Renal cortex interstitium (tissue), 11 donors: ENCODE measurements at regions not wholly inside any gene's neighbourhood (a gene's known extent, or its start where the extent isn't known, plus 50 kb on each side); places are given as distances from the start of the nearest gene placed in this dataset.
"Not testable (repeated sequence)": the region's sequence is repeated elsewhere in the genome, so short reads cannot be mapped to it uniquely, and the experiment has no call there.

Source experiments
- DNase-seq, 11 donors: peaks; one replicate each; pipeline ENCODE4 v3.0.0-alpha.2; 2013; ENCODE audit warnings: low read depth in 9 of 11, low spot score in 4 of 11; ENCODE audit errors: extremely low read depth in 1 of 11

- no peak for DNase-seq
These were observed 357.0 kb upstream of the RORB start for GRCh38 chr9:74140141-74140540.

- no peak for DNase-seq
These were observed 349.2 kb upstream of the RORB start for GRCh38 chr9:74147906-74148305.

DNA sequence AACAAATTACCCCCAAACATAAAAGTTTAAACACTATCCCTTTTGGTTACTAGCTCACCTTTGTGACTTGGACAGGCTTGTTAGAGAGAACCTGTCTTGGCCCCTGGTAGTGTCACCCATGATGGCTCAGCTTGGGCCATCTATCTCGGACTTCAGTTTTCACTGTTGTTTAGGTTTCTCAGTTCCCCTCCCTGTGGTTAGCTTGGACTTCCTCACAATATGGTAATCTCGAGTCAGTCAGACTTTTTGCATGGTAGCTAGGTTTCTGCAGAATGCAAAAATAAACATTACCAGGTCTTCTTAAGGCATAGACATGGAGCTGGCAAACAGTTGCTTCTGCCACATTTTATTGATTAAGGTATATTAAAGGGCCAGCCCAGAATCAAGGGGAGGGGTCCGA lies 324.3 kb upstream of the RORB start:
- no peak for DNase-seq

- no peak for DNase-seq
These were observed 323.9 kb upstream of the RORB start for GRCh38 chr9:74173284-74173683.

DNA sequence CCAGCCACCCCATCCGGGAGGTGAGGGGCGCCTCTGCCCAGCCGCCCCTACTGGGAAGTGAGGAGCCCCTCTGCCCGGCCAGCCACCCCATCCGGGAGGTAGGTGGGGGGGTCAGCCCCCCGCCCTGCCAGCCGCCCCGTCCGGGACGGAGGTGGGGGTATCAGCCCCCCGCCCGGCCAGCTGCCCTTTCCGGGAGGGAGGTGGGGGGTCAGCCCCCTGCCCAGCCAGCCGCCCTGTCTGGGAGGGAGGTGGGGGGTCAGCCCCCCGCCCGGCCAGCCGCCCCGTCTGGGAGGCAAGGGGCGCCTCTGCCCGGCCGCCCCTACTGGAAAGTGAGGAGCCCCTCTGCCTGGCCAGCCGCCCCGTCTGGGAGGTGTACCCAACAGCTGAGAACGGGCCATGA lies 299.4 kb upstream of the RORB start:
- DNase-seq = not testable (repeated sequence)

DNA sequence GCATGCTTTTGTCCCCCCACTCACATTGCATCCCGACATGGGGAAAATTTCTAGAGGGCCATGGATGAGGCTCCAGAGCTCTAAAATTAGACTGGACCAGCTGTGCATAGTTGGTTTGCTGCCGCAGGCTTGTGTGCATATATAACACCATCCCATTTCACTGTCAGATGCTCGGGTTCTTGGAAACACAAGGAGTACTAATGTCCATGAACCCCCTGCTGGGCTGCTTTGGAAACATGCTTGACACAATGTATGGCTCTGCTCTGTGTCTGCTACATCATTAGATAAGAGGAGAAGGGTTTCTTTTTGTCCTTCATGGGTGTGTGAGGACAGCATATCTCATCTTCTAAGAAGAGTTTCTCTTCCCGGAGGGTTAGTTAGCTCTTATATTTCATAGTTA lies 292.1 kb upstream of the RORB start:
- no peak for DNase-seq

GRCh38 chr9:74218385-74219063 lies 278.6 kb upstream of the RORB start:
- no peak for DNase-seq

DNA sequence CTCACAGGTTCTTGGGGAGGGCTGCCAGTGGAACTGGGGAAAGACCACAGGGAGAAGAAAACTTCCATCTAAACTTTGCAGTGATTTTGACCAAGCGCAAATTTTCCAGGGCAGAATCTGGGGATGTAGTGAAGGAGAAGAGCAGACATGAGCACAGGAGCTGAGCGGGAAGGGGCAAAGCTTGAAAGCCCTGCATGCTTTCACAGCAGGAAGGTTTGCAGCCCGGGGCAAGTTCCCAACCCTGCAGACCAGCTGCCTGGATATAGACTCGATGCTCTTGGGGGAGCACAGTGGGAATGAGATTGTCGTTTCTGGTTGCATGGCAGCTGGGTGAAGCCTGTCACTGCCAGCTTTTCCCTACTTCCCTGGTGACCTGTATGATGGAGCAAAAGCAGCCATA lies 276.8 kb upstream of the RORB start:
- no peak for DNase-seq

- no peak for DNase-seq
These were observed 260.3 kb upstream of the RORB start for GRCh38 chr9:74236857-74237256.

- DNase-seq = no peak
These were observed 251.2 kb upstream of the RORB start for GRCh38 chr9:74245866-74246497.

DNA sequence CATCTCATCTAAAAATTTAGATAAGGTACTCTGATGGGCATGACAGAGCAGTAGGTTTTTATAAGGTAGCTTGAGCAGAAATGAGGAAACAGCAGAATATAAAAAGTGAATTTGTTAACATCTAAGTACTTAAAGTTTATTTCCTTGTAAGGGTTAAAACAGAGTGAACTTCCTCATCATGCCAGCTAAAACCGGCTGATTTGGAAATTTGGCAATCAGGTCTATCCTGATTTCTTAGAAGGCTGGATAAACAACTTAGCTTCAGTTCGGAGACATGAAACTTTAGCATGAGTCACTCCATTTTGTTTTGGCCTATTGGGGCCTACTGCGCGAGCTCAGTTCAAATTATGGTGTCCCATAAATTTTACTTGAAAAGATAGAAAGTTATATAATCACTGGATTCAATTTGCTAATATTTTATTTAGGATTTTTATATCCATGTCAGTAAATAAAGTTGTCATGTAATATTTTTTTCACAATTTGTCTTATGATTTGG lies 241.6 kb upstream of the RORB start:
- no peak for DNase-seq

DNA sequence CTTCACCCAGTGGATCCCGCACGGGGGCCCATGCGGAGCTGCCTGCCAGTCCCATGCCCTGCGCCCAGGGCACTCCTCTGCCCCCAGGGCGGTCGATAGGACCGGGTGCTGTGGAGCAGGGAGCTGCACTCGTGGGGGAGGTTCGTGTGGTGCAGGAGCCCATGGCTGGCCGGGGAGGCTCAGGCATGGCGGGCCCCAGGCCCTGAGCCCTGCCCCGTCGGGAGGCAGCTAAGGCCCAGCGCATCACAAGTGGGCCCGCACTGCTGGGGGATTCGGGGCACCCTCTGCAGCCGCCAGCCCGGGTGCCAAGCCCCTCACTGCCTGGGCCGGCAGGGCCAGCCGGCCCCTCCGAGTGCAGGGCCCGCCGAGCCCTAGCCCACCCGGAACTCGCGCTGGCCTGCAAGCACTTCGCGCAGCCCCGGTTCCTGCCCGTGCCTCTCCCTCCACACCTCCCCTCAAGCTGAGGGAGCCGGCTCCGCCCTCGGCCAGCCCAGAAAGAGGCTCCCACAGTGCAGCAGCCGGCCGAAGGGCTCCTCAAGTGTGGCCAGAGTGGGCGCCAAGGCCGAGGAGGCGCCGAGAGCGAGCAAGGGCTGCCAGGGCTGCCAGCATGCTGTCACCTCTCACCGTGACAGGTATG lies 221.1 kb upstream of the RORB start:
- DNase-seq = no peak

DNA sequence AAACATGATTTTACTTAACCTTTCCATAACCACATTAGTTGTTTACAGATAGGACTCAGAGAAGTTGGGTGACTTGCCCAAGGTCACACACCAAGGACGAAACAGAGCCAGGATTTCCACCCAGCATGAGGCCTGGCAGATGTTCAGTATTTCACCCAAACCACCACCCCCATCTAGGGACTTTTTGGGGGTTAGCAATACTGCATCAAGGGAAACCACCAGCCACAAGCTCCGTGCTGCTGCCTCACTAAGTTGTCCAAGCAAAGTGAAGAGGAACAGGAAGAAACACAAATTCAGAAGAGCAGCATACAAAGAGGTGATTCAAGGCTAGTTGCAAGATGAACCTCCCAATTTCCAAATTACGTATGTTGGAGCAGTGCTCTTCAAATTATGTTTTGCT lies 219.6 kb upstream of the RORB start:
- DNase-seq = no peak

DNA sequence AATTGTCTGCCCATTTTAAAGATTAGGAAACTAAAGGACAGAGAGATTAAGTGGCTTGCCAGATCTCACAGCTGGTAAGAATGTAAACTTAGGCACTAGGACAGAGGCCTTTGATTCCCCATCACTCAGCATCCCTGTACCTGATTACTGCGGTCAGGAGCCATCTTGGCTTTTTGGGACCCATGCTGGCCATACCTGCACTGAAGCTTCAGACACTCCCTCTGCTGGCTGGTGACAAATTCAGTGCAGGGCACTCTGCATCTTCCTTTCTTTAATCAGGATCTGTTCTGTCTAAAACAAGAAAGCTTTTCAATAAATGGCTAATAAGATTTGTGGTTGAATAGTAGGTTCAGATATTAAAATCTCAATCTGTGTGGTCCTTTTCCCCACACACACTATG lies 215.5 kb upstream of the RORB start:
- DNase-seq = no peak

DNA sequence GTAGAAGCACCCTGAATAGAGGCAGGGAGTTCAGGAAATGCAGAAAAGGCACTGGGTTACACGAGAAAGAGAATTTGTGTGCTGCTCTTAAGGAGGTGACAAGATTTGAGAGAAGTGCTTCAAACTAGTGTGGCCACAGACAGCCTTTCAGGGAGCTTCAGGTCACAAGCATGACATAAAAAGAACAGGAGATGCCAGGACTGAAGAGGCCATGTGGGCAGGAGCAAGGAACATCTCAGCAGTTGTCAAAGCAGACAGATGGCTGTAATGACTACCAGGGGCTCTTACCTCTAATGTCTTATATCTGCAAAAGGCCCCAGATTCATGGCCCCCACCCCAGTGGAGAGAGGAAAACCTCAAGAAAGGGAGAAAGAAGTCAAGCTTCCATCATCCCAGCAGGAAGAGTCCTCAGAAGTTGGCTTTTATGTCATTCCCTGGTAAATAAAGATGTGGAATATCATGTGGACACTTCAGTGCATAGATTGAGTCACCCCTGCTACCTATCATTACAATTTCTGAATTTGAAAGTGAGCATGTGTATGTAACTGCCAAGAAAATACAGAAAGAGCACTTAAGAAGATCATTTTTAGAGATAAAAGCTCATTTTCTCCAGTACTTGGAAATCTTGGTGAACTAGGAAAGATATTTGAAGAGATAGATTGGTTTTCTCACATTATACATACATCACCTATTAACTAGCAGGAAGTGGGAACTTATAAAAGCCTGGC lies 214.4 kb upstream of the RORB start:
- no peak for DNase-seq

DNA sequence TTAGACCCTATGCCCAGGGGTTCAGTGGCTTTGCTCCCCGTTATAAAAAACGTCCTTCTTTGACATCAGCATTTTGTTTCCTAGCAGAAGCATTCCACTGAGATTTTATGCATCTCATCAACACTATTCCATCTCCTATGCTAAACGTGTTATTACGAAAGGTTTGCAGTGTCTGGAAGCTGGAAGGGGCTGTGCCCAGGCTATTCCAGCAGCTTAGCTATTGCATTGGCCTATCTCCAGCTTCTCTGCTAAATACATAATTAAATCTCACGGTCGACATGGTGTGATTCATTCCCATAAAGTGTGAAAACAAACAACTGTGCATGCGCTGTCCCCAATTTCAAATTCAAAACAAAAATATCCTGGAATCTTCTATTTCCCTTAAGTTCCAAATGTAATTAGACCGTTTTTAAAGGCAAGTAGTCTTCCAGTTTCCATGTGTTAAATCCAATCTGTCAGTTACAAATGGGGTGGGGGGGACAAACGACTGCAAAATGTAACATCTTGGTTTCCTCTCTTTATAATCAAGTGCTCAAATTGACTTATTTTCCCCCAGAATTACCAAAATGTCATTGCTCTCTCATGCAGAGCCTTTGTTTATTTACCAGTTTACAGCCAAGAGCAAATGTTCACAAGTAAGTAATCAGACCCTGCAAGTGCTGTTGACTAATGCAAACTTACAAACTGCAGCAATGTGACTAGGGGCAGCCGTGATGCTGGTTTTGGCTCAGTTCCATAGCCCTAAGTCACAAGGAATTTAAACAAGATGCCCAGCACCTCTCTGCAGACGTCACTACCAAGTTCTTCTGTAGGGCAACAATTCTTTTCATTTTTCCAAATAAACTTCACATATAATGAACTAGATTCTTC lies 212.3 kb upstream of the RORB start:
- no peak for DNase-seq

DNA sequence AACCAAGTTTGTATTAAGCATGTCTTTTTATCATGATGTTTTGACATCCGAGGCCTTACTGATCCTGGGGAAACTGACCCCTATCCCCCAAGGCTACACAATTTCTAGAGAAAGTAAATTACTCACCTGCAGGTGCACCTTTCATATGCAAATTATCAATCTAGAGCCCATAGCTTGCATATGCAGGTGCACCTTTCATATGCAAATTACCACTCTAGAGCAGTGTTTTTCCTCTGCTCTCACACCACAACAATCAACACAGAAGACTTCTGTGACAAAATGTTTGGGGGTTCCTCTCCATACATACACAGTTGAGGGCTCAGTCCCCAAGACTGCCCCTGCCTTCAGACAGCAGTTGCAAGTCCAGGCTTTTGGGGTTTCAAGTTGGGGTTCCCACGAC lies 203.7 kb upstream of the RORB start:
- no peak for DNase-seq

GRCh38 chr9:74303945-74304344 lies 193.2 kb upstream of the RORB start:
- DNase-seq = peak in 1 of 11 donors; percentile 2

GRCh38 chr9:74304598-74304997 lies 192.5 kb upstream of the RORB start:
- no peak for DNase-seq
